Fibroblast of peridontal ligament (primary cell): ENCODE measurements at regions not wholly inside any gene's neighbourhood (a gene's known extent, or its start where the extent isn't known, plus 50 kb on each side); places are given as distances from the start of the nearest gene placed in this dataset.

Experiments used
- DNase-seq: peaks from one replicate; pipeline ENCODE4 v3.0.0-alpha.2; 2010; ENCODE audit errors: extremely low read depth

- DNase-seq = no peak
Measured at GRCh38 chr17:34712481-34713195, 133.3 kb downstream of the TMEM132E start.

DNA sequence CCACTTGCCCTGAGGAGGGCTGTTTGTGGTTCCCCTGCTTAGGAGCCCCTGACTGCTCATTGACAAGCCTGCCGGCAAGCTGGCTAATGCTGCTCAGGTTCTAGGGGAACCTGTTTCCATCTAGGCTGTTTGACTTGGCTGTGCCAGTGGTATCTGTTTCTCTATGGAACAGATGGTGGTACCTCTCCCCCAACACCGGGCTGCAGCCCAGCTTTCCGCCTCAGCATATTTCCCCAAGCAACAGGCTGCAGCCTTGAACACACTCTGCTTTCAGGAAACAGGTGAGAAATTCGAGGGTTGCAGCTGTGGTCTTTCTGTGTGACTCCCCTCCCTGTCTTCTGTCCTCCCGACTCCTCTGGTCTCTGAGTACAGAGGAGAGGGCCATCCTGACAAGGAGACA lies 132.3 kb downstream of the TMEM132E start:
- no peak for DNase-seq

- no peak for DNase-seq
Measured at GRCh38 chr17:34710226-34710625, 130.8 kb downstream of the TMEM132E start.

DNA sequence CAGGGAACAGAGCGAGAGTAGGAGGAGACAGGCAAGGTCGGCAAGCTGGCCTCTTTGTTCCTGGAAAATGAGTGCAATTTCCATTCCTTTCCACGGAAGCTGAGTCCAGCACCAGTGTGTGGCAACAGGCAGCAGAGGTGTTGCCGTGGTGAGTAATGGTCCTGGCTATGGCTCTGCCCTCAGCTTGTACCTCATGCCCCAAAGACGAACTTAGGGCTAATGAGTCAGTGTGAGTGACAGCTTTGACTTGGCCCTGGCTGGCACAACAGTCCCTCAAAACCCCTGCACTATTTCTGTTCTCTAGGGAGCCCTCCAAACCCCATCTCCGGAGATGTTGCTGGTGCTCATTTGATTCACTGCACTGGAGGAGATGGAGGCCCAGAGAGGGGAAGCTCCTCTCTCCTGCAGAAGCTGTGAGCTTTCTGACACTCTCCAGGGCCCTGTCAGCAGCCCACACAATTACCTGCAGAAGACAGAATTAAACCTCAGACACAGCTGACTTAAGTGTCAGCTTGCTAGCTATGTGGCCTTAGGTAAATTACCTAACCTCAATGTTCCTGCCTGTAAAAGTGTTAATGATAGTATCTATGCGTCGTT lies 129.9 kb downstream of the TMEM132E start:
- DNase-seq = no peak

DNA sequence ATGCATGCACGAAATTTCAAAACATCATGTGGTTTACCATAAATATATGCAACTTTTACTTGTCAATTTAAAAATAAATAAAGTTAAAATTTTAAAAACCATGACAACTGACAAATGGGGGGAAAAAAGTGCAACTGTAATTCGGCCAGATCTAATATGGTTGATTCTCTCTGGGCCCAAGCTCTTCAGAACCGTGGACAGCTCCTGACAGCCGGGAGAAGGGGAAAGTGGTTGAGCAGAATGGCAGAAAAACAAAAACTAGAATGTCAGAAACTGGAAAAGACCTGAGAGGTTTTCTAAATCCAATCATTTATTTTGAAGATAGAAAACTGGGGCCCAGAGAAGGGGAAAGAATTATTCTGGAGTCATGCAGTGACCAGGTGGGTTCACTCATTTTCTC lies 126.6 kb downstream of the TMEM132E start:
- DNase-seq = peak; percentile 2

DNA sequence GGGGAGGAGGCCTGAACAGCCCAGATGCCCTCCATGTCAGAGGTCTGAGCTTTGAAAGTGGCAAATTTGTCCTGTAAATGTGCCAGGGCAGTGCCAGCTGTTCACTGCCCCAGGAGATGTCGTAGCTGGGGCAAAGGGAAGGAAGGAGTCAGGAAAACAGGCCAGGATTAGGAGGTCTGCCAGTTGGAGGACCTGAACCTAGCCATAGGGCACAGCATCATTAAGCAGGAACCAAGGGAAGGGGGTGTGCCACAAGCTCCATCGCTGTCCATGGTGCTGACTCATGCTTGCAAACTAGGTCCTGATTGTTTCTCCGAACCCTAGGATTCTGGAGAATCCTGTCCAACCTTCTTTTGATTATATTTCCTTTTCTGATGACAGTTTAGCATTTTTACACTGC lies 124.2 kb downstream of the TMEM132E start:
- peak; percentile 23 for DNase-seq

DNA sequence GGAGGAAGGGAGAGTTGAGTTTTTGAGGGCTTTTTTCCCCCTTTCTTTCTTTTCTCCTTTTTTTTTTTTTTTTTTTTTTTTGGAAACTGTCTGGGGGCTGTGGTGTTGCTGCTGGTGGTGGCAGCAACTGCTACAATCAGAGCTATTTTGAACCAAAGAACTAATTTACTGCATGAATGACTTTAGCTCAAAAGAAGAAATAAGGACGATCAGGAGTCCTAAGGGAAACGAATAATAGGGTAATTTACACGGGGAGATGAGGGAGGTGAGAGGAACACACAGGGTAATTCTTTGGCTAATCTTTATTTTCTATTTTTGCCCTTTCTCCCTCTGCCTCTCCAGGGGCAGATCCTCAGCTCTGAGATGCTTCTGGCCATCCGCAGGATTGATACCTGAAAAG lies 119.8 kb downstream of the TMEM132E start:
- DNase-seq = no peak

DNA sequence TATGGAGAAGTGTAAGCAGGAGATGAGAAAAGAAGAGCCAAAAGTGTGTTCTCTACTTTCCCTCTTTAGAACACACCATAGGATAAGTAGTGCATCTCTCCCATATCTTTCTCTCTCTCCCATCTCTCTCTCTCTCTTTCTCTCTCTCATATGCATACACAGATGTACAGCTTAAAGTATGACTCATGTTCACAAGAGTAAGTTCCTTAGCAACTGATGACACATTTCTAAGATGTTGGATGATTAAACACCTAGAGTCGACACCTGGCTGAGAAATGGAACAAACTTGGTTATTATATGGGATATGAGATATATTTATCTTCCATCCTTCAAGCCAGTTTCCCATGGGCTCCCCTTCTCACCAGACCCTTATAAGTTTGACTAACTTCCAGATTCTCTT lies 113.5 kb downstream of the TMEM132E start:
- DNase-seq = no peak
